GM21717 (cell line): ENCODE measurements at regions not wholly inside any gene's neighbourhood (a gene's known extent, or its start where the extent isn't known, plus 50 kb on each side); places are given as distances from the start of the nearest gene placed in this dataset.

Experiments
- ATAC-seq: cut with Tn5 transposase; IDR thresholded peaks from one replicate; pipeline ENCODE4 v1.9.1; 2021; ENCODE audit warnings: mild to moderate bottlenecking, moderate library complexity; ENCODE audit not compliant: unreplicated experiment

- no peak for ATAC-seq
Observed at GRCh38 chr6:105797983-105798453, 288.1 kb upstream of the PRDM1 start.

DNA sequence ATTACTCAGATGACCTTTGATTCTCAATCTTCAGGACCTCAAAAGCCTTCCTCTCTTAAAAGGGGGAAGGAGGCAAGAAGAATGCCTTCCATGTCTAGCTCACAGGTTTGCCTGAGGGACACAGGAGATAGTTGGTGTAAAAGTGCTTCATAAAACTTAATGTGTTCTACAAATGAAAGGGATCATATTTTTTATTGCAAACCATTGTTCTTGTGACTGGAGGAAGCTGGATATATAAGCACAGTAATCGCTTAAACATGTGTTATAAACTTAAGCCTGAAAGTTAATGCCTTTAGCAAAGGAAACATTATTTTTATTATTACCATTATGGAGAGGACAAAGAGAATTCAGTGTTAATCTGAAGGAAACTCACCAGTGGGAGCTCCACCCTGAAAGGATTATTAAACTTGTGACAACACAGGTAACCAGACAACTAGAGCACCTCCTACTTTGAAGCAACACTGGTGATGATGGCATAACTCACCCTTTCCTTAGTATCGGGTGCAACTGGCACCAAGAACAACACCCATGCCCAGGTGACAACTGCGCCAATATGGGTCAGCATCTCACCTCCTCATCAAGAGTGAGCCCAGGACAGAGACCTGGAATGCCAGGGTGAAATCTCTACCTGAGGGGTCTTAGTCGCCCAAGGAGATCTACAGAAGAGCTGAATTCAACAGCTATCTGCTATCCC is 288.7 kb upstream of the PRDM1 start:
- no peak for ATAC-seq

DNA sequence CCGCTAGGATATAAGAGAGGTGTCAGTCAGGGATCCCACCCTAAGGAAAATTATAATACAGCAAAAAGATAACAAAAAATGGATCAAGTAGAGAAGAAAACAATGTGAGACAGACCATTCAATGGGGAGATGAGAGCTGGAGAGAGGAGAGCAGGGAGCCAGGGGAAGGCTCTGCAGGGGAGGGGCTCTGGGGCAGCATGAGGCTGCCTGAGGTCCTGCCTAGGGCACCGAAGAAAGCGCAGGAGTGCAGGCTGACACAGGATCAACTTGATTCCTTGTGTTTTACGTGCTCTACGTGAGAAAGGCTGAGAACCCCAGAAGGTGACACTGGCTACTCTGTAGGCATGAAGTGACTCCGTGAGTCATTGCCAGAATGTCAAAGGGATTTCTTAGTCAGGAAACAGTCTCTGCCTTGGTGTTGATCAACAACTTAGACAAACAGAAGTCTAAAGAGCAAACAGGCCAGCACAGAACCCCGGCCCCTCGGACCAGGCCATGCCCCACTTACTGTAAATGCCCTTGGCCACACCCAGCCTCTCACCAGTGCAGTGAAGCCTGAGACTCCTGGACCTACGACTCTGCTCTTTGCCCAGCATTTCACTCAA is 290.1 kb upstream of the PRDM1 start:
- no peak for ATAC-seq

DNA sequence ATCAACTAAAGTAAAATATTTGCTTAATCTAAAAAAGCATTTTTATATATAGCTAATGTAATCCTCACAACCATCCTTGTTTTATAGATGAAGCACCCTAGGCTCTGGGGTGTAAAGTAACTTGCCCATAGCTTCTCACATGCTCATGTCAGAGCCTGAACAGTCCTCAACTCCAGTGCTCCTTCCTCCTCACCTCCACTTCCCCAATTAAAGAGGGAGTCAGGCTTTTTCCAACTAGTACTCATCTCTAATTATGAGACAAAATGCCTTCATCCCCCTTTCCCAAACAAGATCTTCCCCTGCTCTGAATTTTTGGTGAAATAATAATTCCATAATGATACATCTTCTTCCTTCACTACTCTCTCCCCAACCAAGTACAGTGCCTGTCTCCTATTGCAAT is 290.8 kb upstream of the PRDM1 start:
- no peak for ATAC-seq

DNA sequence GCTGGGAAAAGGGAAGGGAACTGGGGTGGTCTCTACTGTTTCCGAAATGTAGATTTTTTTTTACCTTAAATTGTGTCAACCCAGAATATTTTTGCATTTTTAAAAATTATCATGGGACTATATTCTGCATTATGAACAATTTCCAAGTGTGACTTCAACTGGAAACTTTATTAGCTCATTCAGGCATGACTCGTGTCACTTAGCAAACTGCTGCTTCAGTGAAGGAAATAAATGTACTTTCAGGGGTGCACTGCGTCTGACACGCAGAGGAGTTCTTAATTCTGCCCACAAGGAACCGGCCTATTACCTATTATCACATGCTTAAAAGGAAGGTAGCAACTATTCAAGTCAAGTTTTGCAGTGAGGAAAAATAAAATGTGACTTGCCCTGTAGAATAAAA is 291.3 kb upstream of the PRDM1 start:
- no peak for ATAC-seq

DNA sequence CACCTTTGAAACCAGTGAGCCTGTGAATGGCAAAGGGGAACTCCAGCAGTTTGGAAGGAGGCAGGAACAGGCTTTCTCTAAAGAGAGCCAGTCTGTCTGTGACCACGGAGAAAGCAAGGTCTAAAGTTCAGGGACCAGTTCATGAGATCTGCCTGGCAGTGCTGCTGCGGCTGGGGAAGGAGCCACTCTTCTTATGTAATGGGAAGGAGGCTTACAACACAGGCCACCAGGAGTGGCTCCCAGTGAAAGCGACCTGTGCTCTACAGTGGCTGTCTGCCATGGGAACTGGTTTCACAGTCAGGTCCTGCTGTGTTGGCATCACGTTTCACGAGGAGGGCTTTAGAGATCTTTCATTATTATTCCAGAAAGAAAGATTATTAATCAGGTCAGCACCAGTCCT is 291.9 kb upstream of the PRDM1 start:
- ATAC-seq, result no peak

DNA sequence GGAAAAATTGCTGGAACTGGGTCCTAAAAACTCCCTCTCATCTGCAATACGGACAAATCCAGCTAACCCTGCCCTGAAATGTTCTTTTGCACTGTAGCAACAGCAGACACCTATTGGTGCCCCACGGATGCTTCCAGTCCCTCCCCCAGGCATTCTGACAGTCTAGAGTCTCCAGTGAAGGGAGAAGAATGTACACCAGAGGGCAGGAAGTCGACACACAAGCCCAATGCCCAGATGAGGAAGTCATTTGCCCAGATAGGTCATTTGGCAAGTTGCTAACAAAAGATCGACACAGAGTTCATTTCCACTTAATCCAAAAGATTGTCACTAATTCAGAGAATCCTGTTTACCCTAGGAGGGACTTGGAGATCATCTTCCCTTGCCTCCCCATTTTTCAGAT is 293.0 kb upstream of the PRDM1 start:
- peak; percentile 36 for ATAC-seq

- peak; percentile 57 for ATAC-seq
Observed at GRCh38 chr6:105791583-105792318, 294.4 kb upstream of the PRDM1 start.

GRCh38 chr6:105791179-105791578 is 295.0 kb upstream of the PRDM1 start:
- peak; percentile 16 for ATAC-seq

DNA sequence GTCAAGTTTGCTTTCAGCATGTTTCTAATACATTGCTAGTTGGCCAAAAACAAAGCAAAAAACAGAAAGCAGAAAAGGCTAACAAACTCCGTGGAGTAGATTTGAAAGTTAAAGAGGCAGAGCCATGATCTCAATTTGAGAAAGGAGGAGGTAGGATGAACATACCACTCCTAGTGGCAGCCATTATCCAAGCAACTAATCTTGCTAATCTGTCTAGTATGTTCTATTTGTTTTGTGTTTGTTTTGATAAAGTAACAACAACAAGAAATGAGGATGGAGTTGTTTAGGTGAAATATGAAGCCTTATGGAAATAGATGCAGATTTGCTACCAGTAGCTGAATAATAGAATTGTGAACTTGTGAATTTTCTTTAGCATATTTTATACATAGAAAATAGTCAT is 295.5 kb upstream of the PRDM1 start:
- no peak for ATAC-seq

- no peak for ATAC-seq
Observed at GRCh38 chr6:105789935-105790334, 296.2 kb upstream of the PRDM1 start.

DNA sequence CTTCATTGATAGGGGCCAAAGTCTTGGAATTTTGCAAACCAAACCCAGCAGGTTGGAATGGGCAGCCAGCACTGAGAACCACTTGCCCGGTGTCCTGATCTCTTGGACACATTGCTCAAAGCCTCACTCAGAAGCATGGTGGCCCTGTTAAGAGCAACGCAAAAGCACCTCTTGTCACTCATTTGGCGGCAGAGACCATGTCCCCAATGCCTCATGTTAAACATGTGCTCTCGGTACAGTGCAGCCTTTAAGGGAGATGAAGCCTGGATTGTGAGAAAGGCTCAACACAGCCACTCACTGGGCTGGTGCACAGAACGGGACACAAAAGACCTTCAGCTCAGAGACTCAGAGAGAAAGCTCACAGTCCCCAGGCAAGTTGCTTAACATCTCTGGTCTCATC is 298.4 kb upstream of the PRDM1 start:
- ATAC-seq, result no peak

DNA sequence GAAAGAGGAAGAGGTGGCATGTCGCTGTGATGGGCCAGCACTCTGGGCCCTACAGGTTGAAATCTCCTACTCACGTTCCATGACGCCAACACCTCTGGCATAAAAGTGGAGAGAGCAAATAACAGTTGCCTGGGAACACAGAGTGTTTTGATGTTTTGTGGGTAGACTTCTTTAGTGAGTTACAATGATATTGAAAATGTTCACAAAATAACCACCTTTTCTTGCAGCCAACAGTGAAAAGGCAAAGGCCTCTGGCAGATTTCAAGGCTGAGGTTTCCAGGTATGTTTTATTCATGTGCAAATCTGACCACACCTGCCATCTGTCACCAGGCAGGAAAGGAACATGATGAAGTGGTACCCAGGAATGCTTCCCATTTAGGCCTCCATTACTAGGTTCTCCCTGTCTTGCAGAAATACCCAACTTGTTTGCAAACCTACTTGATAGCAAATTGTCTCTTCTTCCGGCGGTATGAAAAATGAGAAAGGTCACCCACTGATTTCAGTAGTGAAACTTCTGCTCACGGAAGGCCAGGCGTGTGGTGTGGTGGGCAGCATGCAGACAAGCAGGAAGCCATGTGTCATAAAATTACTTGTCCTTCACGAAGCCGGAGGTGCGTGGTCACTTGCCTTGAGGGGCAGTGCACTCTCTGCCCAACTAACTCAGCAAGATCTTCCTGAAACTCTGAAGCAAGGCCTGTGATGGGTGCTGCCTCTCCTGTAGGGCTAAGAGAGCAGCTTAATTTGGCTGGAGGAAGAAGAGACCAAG is 299.1 kb upstream of the PRDM1 start:
- ATAC-seq, result peak; percentile 46

- no peak for ATAC-seq
Observed at GRCh38 chr6:105786449-105786848, 299.7 kb upstream of the PRDM1 start.

DNA sequence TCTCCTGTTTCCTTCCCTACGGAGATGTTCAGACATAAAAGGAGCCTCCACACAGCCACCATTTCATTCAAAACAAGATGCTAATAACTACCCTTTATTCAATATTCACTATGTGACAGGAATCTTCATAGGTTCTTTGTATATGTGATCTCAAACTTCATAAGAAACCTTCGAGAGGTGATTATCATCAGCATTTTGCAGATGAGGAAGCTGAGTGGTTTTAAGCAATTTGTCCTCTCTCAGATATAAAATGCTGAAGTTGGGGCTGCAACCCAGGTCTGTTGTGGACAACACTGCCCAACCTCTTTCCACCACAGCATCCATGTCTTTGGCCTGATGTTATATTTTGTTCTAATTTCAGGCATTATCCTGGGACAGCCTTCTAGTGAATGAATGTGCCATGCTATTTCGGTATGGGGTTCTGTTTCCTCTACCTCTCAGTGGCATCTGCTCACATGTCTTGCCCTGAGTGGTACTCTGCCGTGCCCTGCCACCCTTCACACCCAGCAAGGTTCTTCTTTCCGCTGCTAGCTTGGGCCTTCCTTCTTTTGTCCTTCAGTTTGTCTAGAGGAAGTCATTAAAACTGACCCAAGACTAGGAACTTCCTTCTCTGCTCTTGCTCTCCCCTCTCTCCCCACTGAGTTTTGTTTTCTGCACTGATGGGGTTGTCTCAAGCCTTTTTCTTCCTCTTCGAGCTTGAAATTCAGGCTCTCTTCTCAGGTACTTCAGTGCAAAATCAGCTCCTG is 300.9 kb upstream of the PRDM1 start:
- ATAC-seq, result no peak

DNA sequence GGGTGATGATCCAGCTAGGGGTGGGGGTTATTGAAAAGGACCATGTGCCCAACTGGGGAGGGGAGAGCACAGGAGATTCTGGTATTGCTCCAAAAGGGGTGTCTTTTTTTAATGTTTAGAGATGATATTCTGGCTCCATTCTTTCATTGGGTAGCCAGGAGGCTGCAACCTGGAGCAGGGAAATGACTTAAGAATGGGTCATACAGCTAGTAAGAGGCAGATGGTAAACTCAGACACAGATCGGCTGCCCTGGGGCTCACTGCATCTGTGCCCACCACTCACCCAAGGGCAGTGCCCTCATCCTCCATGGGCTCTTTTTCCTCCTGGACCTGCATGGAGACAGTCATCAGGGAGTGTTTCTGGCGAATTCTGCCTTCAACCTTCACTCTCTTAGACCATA is 302.0 kb upstream of the PRDM1 start:
- ATAC-seq, result no peak

DNA sequence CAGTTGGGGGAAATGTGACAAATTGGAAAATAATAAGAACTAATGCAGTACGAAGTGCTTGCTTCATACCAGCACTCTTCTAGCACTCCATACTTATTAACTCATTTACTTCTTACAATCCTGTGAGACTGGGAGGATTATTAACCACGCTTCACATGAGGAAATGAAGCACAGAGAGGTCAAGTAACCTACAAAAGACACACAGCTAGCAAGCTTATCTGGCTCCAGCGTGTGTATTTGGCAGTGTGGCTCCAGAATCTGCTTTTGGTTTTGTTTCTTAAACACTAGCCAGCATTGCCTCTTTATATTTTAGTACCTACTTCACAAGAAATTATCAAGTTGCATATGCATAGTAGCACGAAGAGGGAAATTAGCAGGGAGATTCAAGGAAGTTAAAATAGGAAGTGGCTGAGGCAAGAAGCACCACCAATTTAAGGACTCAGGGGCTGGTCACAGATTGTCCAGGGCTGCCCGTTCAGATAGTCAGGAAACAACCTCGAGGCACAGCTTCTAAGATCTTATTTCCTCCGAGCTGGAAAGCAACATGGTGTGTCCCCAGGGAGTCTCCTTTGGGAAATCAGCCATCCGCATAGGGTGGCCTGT is 302.7 kb upstream of the PRDM1 start:
- no peak for ATAC-seq

DNA sequence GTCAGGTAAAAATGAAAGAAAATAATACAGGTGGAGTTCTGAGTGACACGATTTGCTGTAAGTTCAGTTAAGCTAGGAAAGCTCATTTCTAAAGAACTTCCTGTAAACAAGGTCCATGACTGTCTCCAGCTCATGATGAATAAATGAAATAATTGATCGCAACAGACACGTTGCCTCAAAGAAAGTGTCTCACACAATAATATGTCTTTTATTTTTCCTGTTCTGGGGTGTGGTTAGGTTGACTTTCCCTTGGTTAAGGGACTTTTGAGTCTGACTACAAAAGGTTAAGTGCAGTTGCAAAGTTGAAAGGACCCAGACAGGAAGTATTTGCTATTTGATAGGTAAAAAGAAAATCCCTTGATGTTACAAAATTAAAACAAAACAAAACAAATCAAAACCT is 304.2 kb upstream of the PRDM1 start:
- no peak for ATAC-seq

GRCh38 chr6:105781248-105781647 is 304.9 kb upstream of the PRDM1 start:
- no peak for ATAC-seq

- ATAC-seq, result no peak
Observed at GRCh38 chr6:105780146-105780860, 305.8 kb upstream of the PRDM1 start.
